Fibroblast of villous mesenchyme (primary cell): ENCODE measurements at regions not wholly inside any gene's neighbourhood (a gene's known extent, or its start where the extent isn't known, plus 50 kb on each side); places are given as distances from the start of the nearest gene placed in this dataset.

Experiments
- DNase-seq: peaks from one replicate; pipeline ENCODE4 v3.0.0-alpha.2; 2010; ENCODE audit warnings: low read depth
- H3K4me3 ChIP-seq: 2 replicates; pipeline ENCODE4 v1.5.1; 2011; ENCODE audit warnings: low read depth, mild to moderate bottlenecking, low read length
- CTCF ChIP-seq: IDR thresholded peaks from 2 replicates; pipeline ENCODE4 v1.5.1; 2012; ENCODE audit warnings: low read depth, mild to moderate bottlenecking, low read length; ENCODE audit not compliant: insufficient read depth

GRCh38 chr4:93960916-93961315 is 132.4 kb downstream of the ATOH1 start:
- no peak overlapping the region for H3K4me3 ChIP-seq
- no peak for DNase-seq
- TF ChIP-seq CTCF: no peak

- no peak for DNase-seq
- TF ChIP-seq CTCF: no peak
- no peak overlapping the region for H3K4me3 ChIP-seq
Observed at GRCh38 chr4:93981594-93981993, 153.0 kb downstream of the ATOH1 start.

- no peak overlapping the region for H3K4me3 ChIP-seq
- no peak for DNase-seq
- no peak for TF ChIP-seq CTCF
Observed at GRCh38 chr4:93982255-93982654, 153.7 kb downstream of the ATOH1 start.

- no peak overlapping the region for H3K4me3 ChIP-seq
- no peak for TF ChIP-seq CTCF
- no peak for DNase-seq
Observed at GRCh38 chr4:93983140-93983539, 154.6 kb downstream of the ATOH1 start.

- H3K4me3 ChIP-seq: no peak overlapping the region
- TF ChIP-seq CTCF: no peak
- DNase-seq: no peak
Observed at GRCh38 chr4:93994175-93994994, 165.8 kb downstream of the ATOH1 start.

GRCh38 chr4:93996895-93997294 is 168.3 kb downstream of the ATOH1 start:
- no peak for DNase-seq
- no peak for TF ChIP-seq CTCF
- no peak overlapping the region for H3K4me3 ChIP-seq

GRCh38 chr4:94000559-94000958 is 172.0 kb downstream of the ATOH1 start:
- DNase-seq: no peak
- TF ChIP-seq CTCF: no peak
- no peak overlapping the region for H3K4me3 ChIP-seq
